Body of pancreas (tissue), 4 donors: ENCODE measurements at regions not wholly inside any gene's neighbourhood (a gene's known extent, or its start where the extent isn't known, plus 50 kb on each side); places are given as distances from the start of the nearest gene placed in this dataset.
A peak's percentile ranks its signal among the peaks of the same experiment; 100 is the strongest.

Source experiments
- ATAC-seq: fragments of 150-250 bp; one replicate; pipeline ENCODE4 v1.9.1; 2016
- DNase-seq, 4 donors: peaks; one replicate each; pipeline ENCODE4 v3.0.0-alpha.2; 2019
- H3K27ac ChIP-seq, 4 donors: fragments of 200-600 bp; sonication (generic); 1 replicate in 3 of 4; 2 replicates in 1 of 4; pipeline versions ENCODE4 v1.5.1 to v1.6.1; 2016 to 2019; ENCODE audit warnings: mild to moderate bottlenecking in 1 of 4, mixed read lengths in 1 of 4, moderate library complexity in 1 of 4
- H3K27me3 ChIP-seq, 2 donors: fragments of 200-600 bp; sonication (generic); one replicate each; pipeline ENCODE4 v1.6.0; 2016; ENCODE audit warnings: mild to moderate bottlenecking in 1 of 2
- H3K36me3 ChIP-seq, 2 donors: fragments of 200-600 bp; sonication (generic); replicated peaks in 1 of 2; 2 replicates each; pipeline ENCODE4 v1.5.1; 2016; ENCODE audit warnings: low read depth in 2 of 2; ENCODE audit not compliant: insufficient read depth in 1 of 2
- H3K4me1 ChIP-seq: fragments of 200-600 bp; sonication (generic); one replicate; pipeline ENCODE4 v1.6.0; 2016
- H3K4me3 ChIP-seq, 2 donors: fragments of 200-600 bp; sonication (generic); 1 replicate in 1 of 2; 2 replicates in 1 of 2; pipeline ENCODE4 v1.5.1; 2016 to 2019
- H3K9me3 ChIP-seq, 3 donors: fragments of 200-600 bp; sonication (generic); 1 replicate in 2 of 3; 2 replicates in 1 of 3; pipeline ENCODE4 v1.5.1; 2016
- POLR2A ChIP-seq, 3 donors: fragments of 450-650 bp; IDR thresholded peaks; one replicate each; pipeline ENCODE4 v1.6.1; 2016; ENCODE audit warnings: antibody characterized with exemption in 3 of 3, mild to moderate bottlenecking in 2 of 3
- WGBS, 2 donors: methylation state at CpG; one replicate each; pipeline ENCODE4 v1.1.5; 2017; 5-methylcytosine and 5-hydroxymethylcytosine counted together
- intact Hi-C: fragments of 100-400 bp; cut with DNase I; formaldehyde crosslinking; loops from one replicate; pipeline ENCODE4 v1.15.1; 2023
- TF ChIP-seq, protein P1 (sequence below), 7 experiments: fragments of 450-650 bp in 4 of 7; fragments of 200-600 bp in 3 of 7; sonication (generic) in 3 of 7; IDR thresholded peaks; one replicate each; pipeline ENCODE4 v1.5.1; 2016 to 2019; ENCODE audit warnings: antibody characterized with exemption in 7 of 7

DNA sequence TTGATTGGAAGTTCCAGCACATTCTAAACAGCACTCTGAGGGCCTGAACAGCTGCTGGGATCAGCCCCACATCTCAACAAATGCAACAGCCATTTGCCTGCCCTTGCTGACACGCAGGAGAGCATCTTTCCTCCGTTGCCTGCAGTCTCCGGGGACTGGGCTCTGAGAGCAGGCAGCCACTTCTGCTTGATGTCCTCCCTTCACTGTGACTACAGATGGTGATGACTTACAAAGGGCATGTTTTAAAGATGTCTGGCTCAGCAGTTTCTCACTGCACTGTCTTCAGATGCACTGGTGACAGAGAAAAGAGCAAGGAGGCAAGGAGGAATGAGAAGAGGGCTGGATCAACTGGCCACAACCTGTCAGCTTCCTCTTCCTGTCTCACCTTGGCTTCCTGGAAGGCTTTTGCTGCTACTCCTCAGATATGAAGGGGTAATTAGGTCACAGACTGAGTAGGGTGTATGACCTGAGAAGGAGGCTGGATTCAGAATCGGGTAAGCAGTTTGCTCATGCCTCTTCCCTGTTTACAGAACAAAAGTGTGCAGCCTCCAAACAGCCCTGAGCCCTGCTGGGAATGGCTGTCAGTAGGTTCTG lies 143.5 kb upstream of the GHITM start:
- Histone ChIP-seq H3K36me3 (no peaks in the 10 kb centered on the region), H3K27ac (no peak overlapping the region), H3K9me3 (no peaks in the 10 kb centered on the region), H3K4me3 (no peak overlapping the region), H3K4me1 (peaks cover 3% of the 10 kb centered on the region), H3K27me3 (no peaks in the 10 kb centered on the region)
- TF ChIP-seq, protein P1, sequence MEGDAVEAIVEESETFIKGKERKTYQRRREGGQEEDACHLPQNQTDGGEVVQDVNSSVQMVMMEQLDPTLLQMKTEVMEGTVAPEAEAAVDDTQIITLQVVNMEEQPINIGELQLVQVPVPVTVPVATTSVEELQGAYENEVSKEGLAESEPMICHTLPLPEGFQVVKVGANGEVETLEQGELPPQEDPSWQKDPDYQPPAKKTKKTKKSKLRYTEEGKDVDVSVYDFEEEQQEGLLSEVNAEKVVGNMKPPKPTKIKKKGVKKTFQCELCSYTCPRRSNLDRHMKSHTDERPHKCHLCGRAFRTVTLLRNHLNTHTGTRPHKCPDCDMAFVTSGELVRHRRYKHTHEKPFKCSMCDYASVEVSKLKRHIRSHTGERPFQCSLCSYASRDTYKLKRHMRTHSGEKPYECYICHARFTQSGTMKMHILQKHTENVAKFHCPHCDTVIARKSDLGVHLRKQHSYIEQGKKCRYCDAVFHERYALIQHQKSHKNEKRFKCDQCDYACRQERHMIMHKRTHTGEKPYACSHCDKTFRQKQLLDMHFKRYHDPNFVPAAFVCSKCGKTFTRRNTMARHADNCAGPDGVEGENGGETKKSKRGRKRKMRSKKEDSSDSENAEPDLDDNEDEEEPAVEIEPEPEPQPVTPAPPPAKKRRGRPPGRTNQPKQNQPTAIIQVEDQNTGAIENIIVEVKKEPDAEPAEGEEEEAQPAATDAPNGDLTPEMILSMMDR (IDR thresholded peaks at IDR 0.05) = no peak
- no peak for TF ChIP-seq POLR2A (IDR thresholded peaks at IDR 0.05)
- intact Hi-C loops = no loop called here
- DNase-seq (no peak), ATAC-seq (no peak)
- 61 to 66% methylated on average over 4 of the region's 4 CpGs for WGBS, 2 donors

DNA sequence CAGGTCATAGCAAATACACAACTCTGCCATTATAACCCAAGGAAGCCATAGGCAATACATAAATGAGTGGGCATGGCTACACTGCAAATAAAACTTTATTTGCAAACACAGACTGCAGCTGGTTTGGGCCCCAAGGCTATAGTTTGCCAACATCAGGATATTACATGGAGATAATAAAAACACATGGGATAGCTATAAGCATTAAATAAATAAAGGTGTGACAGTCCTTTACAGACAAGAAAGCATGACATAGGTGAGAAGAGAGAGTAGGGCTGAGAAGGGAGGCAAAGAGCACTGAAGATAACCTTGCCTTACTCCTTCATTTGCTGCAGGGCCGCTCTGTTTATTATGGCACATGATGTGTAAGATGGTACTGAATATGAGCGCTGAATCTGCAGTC lies 135.1 kb upstream of the GHITM start:
- TF ChIP-seq, protein P1 (IDR thresholded peaks at IDR 0.05) = no peak
- no peak for TF ChIP-seq POLR2A (IDR thresholded peaks at IDR 0.05)
- ATAC-seq (no peak), DNase-seq (no peak)
- H3K27ac ChIP-seq = no peak overlapping the region
- intact Hi-C loops = no loop called here
- no peaks in the 10 kb centered on the region for H3K4me1 ChIP-seq
- no peaks in the 10 kb centered on the region for H3K36me3 ChIP-seq
- WGBS, 2 donors = 84 to 88% methylated on average over 2 of the region's 2 CpGs
- no peaks in the 10 kb centered on the region for H3K27me3 ChIP-seq
- H3K9me3 ChIP-seq = no peaks in the 10 kb centered on the region
- H3K4me3 ChIP-seq = no peak overlapping the region

DNA sequence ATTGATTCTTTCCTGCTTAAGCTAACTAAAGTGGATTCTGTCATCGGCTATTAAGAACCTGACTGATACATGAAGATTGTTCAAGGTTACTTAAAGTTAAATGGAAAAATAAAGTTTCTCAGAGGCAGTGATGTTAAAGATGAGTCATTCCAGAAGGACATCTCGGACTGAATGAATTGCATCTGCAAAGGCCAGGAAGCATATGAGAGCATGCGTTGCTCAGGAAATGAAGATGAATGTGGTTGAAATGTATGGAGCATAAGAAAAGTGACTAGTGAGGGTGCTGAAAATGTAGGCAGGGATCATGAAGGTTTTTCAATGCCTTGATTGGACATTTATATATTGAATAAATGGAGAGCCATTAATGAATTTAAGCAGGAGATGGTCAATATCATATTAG lies 133.9 kb upstream of the GHITM start:
- H3K27ac ChIP-seq = no peak overlapping the region
- H3K4me1 ChIP-seq = no peaks in the 10 kb centered on the region
- DNase-seq = no peak
- no peaks in the 10 kb centered on the region for H3K9me3 ChIP-seq
- intact Hi-C loops = no loop called here
- TF ChIP-seq, protein P1 (IDR thresholded peaks at IDR 0.05) = no peak
- TF ChIP-seq POLR2A (IDR thresholded peaks at IDR 0.05) = no peak
- no peak for ATAC-seq
- H3K4me3 ChIP-seq = no peak overlapping the region
- WGBS, 2 donors = 62% methylated on average over 3 of the region's 3 CpGs
- no peaks in the 10 kb centered on the region for H3K27me3 ChIP-seq
- no peaks in the 10 kb centered on the region for H3K36me3 ChIP-seq

DNA sequence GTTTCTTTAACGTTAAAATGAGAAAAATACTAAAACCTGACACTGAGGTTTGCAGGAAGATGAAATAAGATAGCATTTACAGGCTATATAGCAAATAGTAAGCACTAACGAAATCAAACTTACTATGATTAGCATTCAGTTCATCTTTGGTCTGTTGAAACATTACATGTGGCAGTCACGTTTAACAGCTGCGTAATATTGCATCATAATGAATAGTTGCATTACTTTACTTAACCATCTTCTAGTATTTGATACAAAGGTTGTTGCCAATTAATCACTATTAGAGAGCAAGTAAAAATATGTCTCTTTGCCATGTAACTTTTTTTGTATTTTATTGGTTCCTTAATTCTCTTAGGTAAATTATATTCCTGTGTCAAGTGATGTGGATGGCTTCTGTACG lies 131.8 kb upstream of the GHITM start:
- Histone ChIP-seq H3K36me3 (no peaks in the 10 kb centered on the region), H3K4me1 (no peaks in the 10 kb centered on the region), H3K27ac (no peak overlapping the region), H3K4me3 (no peak overlapping the region), H3K9me3 (no peaks in the 10 kb centered on the region), H3K27me3 (no peaks in the 10 kb centered on the region)
- ATAC-seq (no peak), DNase-seq (no peak)
- WGBS, 2 donors = 62 to 76% methylated on average over 5 of the region's 5 CpGs
- intact Hi-C loops = no loop called here
- no peak for TF ChIP-seq POLR2A (IDR thresholded peaks at IDR 0.05)
- TF ChIP-seq, protein P1 (IDR thresholded peaks at IDR 0.05) = no peak

DNA sequence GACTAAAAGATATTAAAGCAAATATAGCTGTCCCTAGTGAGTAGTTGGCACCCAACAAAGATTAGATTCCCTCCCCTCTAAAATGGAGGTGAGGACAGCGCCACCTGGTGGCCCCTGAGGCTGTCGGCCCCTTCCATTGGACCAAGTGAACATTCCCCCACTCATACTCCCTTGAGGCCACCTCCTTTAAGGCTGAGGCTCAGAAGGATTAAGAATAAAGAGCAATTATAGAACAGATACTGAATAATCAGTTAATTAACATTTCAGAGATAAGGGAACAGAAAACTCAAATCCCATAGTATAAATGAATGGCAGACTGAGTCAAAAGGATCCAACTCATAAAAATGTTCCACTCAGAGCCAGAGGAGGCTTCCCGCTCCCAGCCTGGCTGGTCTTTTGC lies 130.4 kb upstream of the GHITM start:
- no peak for ATAC-seq
- WGBS, 2 donors = 37% methylated on average over 3 of the region's 3 CpGs
- intact Hi-C loops = no loop called here
- TF ChIP-seq POLR2A (IDR thresholded peaks at IDR 0.05) = no peak
- TF ChIP-seq, protein P1 (IDR thresholded peaks at IDR 0.05) = peak in 5 of 7 experiments; percentile 12 to 56 (median 28)
- H3K27ac ChIP-seq = no peak overlapping the region
- H3K9me3 ChIP-seq = no peaks in the 10 kb centered on the region
- no peaks in the 10 kb centered on the region for H3K36me3 ChIP-seq
- DNase-seq = peak in 1 of 4 donors; percentile 16
- H3K4me3 ChIP-seq = no peak overlapping the region
- no peaks in the 10 kb centered on the region for H3K4me1 ChIP-seq
- H3K27me3 ChIP-seq = no peaks in the 10 kb centered on the region
